ENCODE measurements at regions not wholly inside any gene's neighbourhood (a gene's known extent, or its start where the extent isn't known, plus 50 kb on each side); places are given as distances from the start of the nearest gene placed in this dataset.
"Not testable (repeated sequence)": the region's sequence is repeated elsewhere in the genome, so short reads cannot be mapped to it uniquely, and the experiment has no call there.

DNA sequence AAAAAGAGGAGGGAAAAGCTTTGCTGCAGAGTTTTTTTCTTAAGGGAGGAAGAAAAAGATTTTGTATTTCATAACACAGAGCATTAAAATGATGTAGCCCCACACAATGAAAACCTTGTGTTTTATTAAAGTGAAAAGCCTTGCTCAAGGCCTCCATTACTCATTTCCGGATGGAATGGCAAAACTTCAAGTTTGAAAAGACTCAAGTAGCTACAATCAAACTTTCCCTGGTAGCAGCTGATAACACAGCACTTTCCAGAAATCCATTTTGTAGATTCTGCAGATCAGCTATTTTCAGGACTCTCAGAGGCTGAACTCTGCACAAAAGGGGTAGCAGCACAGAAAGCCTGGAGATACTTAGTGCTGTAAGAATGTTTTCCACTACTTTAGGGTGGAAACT lies 374.8 kb downstream of the NFIB start:
- ATAC-seq = no peak
- H3K4me3 Mint-ChIP-seq = no peak overlapping the region
- no peaks in the 10 kb centered on the region for H3K36me3 Mint-ChIP-seq

GRCh38 chr9:13934416-13934815 lies 379.5 kb downstream of the NFIB start:
- no peak for ATAC-seq
- Mint-ChIP-seq H3K4me1 (no peaks in the 10 kb centered on the region), H3K36me3 (no peaks in the 10 kb centered on the region), H3K9me3 (peaks cover 2% of the 10 kb centered on the region), H3K4me3 (no peak overlapping the region), H3K27ac (no peak overlapping the region)
- DNase-seq (ENCODE audit: low spot score in 2 of 2) = no peak

More for the DNA sequence above, 374.8 kb downstream of the NFIB start:
- Mint-ChIP-seq H3K27ac (no peak overlapping the region), H3K9me3 (peaks cover 11% of the 10 kb centered on the region), H3K4me1 (no peaks in the 10 kb centered on the region)
- DNase-seq (ENCODE audit: low spot score in 2 of 2) = no peak

- H3K4me1 Mint-ChIP-seq = no peaks in the 10 kb centered on the region
- H3K27ac Mint-ChIP-seq = no peak overlapping the region
- DNase-seq (ENCODE audit: low spot score in 2 of 2) (no peak), ATAC-seq (no peak)
- H3K4me3 Mint-ChIP-seq = no peak overlapping the region
- H3K9me3 Mint-ChIP-seq = peaks cover 2% of the 10 kb centered on the region
- no peaks in the 10 kb centered on the region for H3K36me3 Mint-ChIP-seq
These were observed 380.7 kb downstream of the NFIB start for GRCh38 chr9:13933268-13933656.

- ATAC-seq (no peak), DNase-seq (ENCODE audit: low spot score in 2 of 2) (no peak)
- Mint-ChIP-seq H3K4me3 (no peak overlapping the region), H3K9me3 (peaks cover 2% of the 10 kb centered on the region), H3K27ac (no peak overlapping the region), H3K36me3 (no peaks in the 10 kb centered on the region), H3K4me1 (no peaks in the 10 kb centered on the region)
These were observed 381.2 kb downstream of the NFIB start for GRCh38 chr9:13932528-13933267.

DNA sequence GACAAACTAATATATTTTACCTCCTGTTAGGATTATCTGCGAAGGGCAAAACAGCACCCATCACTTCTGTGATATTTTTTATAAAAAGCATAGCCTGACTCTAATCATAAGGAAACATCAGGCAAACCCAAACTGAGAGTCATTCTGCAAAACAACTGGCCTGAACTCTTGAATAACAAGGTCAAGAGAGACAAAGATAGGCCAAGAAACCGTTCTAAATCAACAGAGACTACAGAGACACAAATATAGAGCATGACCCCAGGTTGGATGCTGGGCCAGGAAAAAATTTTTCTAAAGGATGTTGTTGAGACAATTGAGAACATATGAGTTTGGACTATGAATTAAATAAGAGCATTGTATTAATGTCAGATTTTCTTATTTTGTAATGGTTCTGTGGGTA lies 384.9 kb downstream of the NFIB start:
- Mint-ChIP-seq H3K9me3 (peaks cover 6% of the 10 kb centered on the region), H3K4me1 (no peaks in the 10 kb centered on the region), H3K4me3 (no peak overlapping the region), H3K36me3 (no peaks in the 10 kb centered on the region), H3K27ac (no peak overlapping the region)
- no peak for DNase-seq (ENCODE audit: low spot score in 2 of 2)
- ATAC-seq = no peak

- H3K4me1 Mint-ChIP-seq = no peaks in the 10 kb centered on the region
- ATAC-seq (no peak), DNase-seq (ENCODE audit: low spot score in 2 of 2) (no peak)
- H3K36me3 Mint-ChIP-seq = no peaks in the 10 kb centered on the region
- peaks cover 10% of the 10 kb centered on the region for H3K9me3 Mint-ChIP-seq
- no peak overlapping the region for H3K4me3 Mint-ChIP-seq
- H3K27ac Mint-ChIP-seq = no peak overlapping the region
These were observed 390.6 kb downstream of the NFIB start for GRCh38 chr9:13923381-13923780.

GRCh38 chr9:13920557-13920956 lies 393.4 kb downstream of the NFIB start:
- Mint-ChIP-seq H3K9me3 (peaks cover 9% of the 10 kb centered on the region), H3K4me3 (no peak overlapping the region), H3K4me1 (no peaks in the 10 kb centered on the region), H3K36me3 (no peaks in the 10 kb centered on the region), H3K27ac (no peak overlapping the region)
- no peak for DNase-seq (ENCODE audit: low spot score in 2 of 2)
- ATAC-seq = no peak

GRCh38 chr9:13919401-13919800 lies 394.5 kb downstream of the NFIB start:
- Mint-ChIP-seq H3K4me3 (no peak overlapping the region), H3K27ac (no peak overlapping the region), H3K36me3 (no peaks in the 10 kb centered on the region), H3K9me3 (peaks cover 9% of the 10 kb centered on the region), H3K4me1 (no peaks in the 10 kb centered on the region)
- ATAC-seq (no peak), DNase-seq (ENCODE audit: low spot score in 2 of 2) (no peak)

- ATAC-seq (no peak), DNase-seq (ENCODE audit: low spot score in 2 of 2) (no peak)
- no peaks in the 10 kb centered on the region for H3K36me3 Mint-ChIP-seq
- no peak overlapping the region for H3K4me3 Mint-ChIP-seq
- H3K9me3 Mint-ChIP-seq = peaks cover 6% of the 10 kb centered on the region
- no peaks in the 10 kb centered on the region for H3K4me1 Mint-ChIP-seq
- no peak overlapping the region for H3K27ac Mint-ChIP-seq
These were observed 396.4 kb downstream of the NFIB start for GRCh38 chr9:13917534-13917933.

- no peaks in the 10 kb centered on the region for H3K4me1 Mint-ChIP-seq
- no peaks in the 10 kb centered on the region for H3K36me3 Mint-ChIP-seq
- DNase-seq (ENCODE audit: low spot score in 2 of 2) (no peak), ATAC-seq (no peak)
- no peak overlapping the region for H3K27ac Mint-ChIP-seq
- peaks cover 6% of the 10 kb centered on the region for H3K9me3 Mint-ChIP-seq
- no peak overlapping the region for H3K4me3 Mint-ChIP-seq
These were observed 398.2 kb downstream of the NFIB start for GRCh38 chr9:13915591-13916301.

GRCh38 chr9:13915131-13915530 lies 398.8 kb downstream of the NFIB start:
- Mint-ChIP-seq H3K4me3 (no peak overlapping the region), H3K36me3 (no peaks in the 10 kb centered on the region)

DNA sequence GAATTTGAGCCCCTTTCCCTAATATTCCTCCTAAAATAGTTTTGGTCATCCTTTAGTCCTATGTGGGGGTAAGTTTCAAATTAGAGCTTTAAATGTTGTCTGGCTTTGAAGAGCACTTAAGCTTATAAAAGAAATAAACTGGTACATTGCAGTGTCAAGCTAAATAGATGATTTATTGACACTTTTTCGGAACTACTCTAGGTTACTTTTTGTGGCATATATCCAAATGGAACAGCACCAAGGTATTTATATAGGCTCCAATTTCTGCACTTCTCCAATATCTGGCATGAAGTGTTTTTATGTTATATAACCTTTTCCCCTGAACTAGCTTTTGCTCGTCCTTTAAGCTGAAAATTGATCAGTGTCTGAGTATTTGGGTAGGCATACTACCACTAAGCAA lies 402.5 kb downstream of the NFIB start:
- H3K36me3 Mint-ChIP-seq = no peaks in the 10 kb centered on the region
- no peak for DNase-seq (ENCODE audit: low spot score in 2 of 2)
- H3K4me3 Mint-ChIP-seq = no peak overlapping the region
- H3K4me1 Mint-ChIP-seq = no peaks in the 10 kb centered on the region
- ATAC-seq = no peak
- no peak overlapping the region for H3K27ac Mint-ChIP-seq
- peaks cover 6% of the 10 kb centered on the region for H3K9me3 Mint-ChIP-seq

More at GRCh38 chr9:13915131-13915530, 398.8 kb downstream of the NFIB start:
- no peak for DNase-seq (ENCODE audit: low spot score in 2 of 2)
- Mint-ChIP-seq H3K4me1 (no peaks in the 10 kb centered on the region), H3K9me3 (peaks cover 6% of the 10 kb centered on the region), H3K27ac (no peak overlapping the region)
- no peak for ATAC-seq

DNA sequence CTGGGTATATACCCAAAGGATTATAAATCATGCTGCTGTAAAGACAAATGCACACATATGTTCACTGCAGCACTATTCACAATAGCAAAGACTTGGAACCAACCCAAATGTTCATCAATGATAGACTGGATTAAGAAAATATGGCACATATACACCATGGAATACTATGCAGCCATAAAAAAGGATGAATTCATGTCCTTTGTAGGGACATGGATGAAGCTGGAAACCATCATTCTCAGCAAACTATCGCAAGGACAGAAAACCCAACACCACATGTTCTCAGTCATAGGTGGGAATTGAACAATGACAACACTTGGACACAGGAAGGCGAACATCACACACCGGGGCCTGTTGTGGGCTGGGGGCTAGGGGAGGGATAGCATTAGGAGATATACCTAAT lies 406.1 kb downstream of the NFIB start:
- not testable (repeated sequence) for H3K4me3 Mint-ChIP-seq; H3K4me1 Mint-ChIP-seq; H3K27ac Mint-ChIP-seq; H3K36me3 Mint-ChIP-seq; DNase-seq (ENCODE audit: low spot score in 2 of 2); H3K9me3 Mint-ChIP-seq; ATAC-seq

GRCh38 chr9:13904746-13905145 lies 409.2 kb downstream of the NFIB start:
- DNase-seq (ENCODE audit: low spot score in 2 of 2) = no peak

DNA sequence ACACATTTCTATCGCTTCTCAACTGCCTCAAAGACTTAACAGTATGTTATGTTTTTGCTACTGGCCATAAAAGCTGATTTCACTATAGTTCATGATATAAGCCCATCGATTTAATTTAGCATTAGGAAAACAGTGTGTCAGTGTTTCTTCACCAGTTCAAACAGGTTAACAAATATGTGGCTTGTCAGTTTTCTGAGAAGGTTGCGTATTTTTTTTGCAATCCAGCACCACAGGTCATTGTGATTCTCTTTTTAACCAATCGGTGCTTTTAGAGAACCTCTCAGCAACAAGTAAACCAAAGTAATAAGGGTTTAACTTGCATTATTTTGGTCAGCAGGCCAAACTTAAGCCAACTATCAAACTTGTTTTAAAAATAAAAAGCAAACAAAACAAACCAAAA lies 409.6 kb downstream of the NFIB start:
- ATAC-seq = no peak
- H3K36me3 Mint-ChIP-seq = no peaks in the 10 kb centered on the region
- DNase-seq (ENCODE audit: low spot score in 2 of 2) = no peak
- no peak overlapping the region for H3K27ac Mint-ChIP-seq
- H3K4me3 Mint-ChIP-seq = no peak overlapping the region
- peaks cover 7% of the 10 kb centered on the region for H3K9me3 Mint-ChIP-seq
- H3K4me1 Mint-ChIP-seq = no peaks in the 10 kb centered on the region

More at GRCh38 chr9:13904746-13905145, 409.2 kb downstream of the NFIB start:
- H3K36me3 Mint-ChIP-seq = no peaks in the 10 kb centered on the region
- no peak overlapping the region for H3K27ac Mint-ChIP-seq
- H3K4me1 Mint-ChIP-seq = no peaks in the 10 kb centered on the region
- no peak for ATAC-seq
- no peak overlapping the region for H3K4me3 Mint-ChIP-seq
- peaks cover 7% of the 10 kb centered on the region for H3K9me3 Mint-ChIP-seq
